H1 (cell line): ENCODE measurements at regions not wholly inside any gene's neighbourhood (a gene's known extent, or its start where the extent isn't known, plus 50 kb on each side); places are given as distances from the start of the nearest gene placed in this dataset.

Experiments
- CTCF ChIA-PET: fragments of 300-600 bp; sonication (Branson Sonifier 250); formaldehyde crosslinking; loops from one replicate; lab custom pipeline; 2021; ENCODE audit not compliant: partially characterized antibody; lab: Charles Lee
- POLR2A ChIA-PET: fragments of 300-600 bp; sonication (Branson Sonifier 250); formaldehyde crosslinking; loops from one replicate; lab custom pipeline; 2021; ENCODE audit warnings: inconsistent platforms; ENCODE audit not compliant: partially characterized antibody; lab: Charles Lee
- DNase-seq, 2 experiments: peaks; one replicate each; pipeline versions ENCODE4 v3.0.0 to v3.0.0-alpha.2; 2010 to 2022; ENCODE audit warnings: low spot score in 2 of 2, low read depth in 1 of 2, mixed read lengths in 1 of 2
- FAIRE-seq: peaks from 2 replicates; lab custom pipeline; 2011; peaks lifted over from hg19 to GRCh38; lab: Jason Lieb, UNC
- H2AFZ ChIP-seq: 2 replicates; pipeline ENCODE4 v1.8.1; 2012; ENCODE audit warnings: low read length, inconsistent platforms
- H2AK5ac ChIP-seq: 2 replicates; pipeline ENCODE4 v1.6.1; 2013; ENCODE audit warnings: low read depth, low read length
- H2BK120ac ChIP-seq: replicated peaks from 2 replicates; pipeline ENCODE3; 2013; ENCODE audit warnings: low read depth, low read length, inconsistent platforms
- H2BK12ac ChIP-seq: 2 replicates; pipeline ENCODE4 v1.6.1; 2013; ENCODE audit warnings: low read depth, low read length
- H2BK15ac ChIP-seq: 2 replicates; pipeline ENCODE4 v1.6.1; 2013; ENCODE audit warnings: low read length
- H2BK20ac ChIP-seq: 2 replicates; pipeline ENCODE4 v1.6.1; 2013; ENCODE audit warnings: low read length
- H2BK5ac ChIP-seq: 2 replicates; pipeline ENCODE4 v1.6.1; 2013; ENCODE audit warnings: low read depth, low read length
- H3K14ac ChIP-seq: 2 replicates; pipeline ENCODE4 v1.6.1; 2013; ENCODE audit warnings: inconsistent platforms; ENCODE audit not compliant: insufficient read length
- H3K18ac ChIP-seq: 2 replicates; pipeline ENCODE4 v1.6.1; 2013; ENCODE audit warnings: low read length; ENCODE audit errors: extremely low read depth
- H3K23ac ChIP-seq: 2 replicates; pipeline ENCODE4 v1.6.1; 2013; ENCODE audit warnings: inconsistent platforms; ENCODE audit not compliant: insufficient read length
- H3K23me2 ChIP-seq: 2 replicates; pipeline ENCODE4 v1.6.1; 2013; ENCODE audit warnings: low read depth, low read length
- H3K27ac ChIP-seq: 2 replicates; pipeline ENCODE4 v1.6.1; 2011; ENCODE audit warnings: low read depth, low read length, inconsistent platforms
- H3K27me3 ChIP-seq, 4 experiments: replicated peaks in 1 of 4; 1 replicate in 1 of 4; 2 replicates in 3 of 4; pipeline versions ENCODE4 v1.6.1 to v1.8.1; 2011 to 2013; ENCODE audit warnings: low read length in 3 of 4, mild to moderate bottlenecking in 3 of 4, inconsistent platforms in 2 of 4, mixed read lengths in 2 of 4, moderate library complexity in 1 of 4; ENCODE audit not compliant: control insufficient read depth in 3 of 4, insufficient read depth in 3 of 4; ENCODE audit errors: extremely low read depth in 1 of 4
- H3K36me3 ChIP-seq, 4 experiments: 2 replicates each; pipeline versions ENCODE4 v1.6.1 to v1.8.1; 2011 to 2013; ENCODE audit warnings: mild to moderate bottlenecking in 4 of 4, low read length in 3 of 4, moderate library complexity in 2 of 4, control low read depth in 1 of 4, inconsistent platforms in 1 of 4; ENCODE audit not compliant: insufficient read depth in 4 of 4, control insufficient read depth in 2 of 4
- H3K4ac ChIP-seq: replicated peaks from 2 replicates; pipeline ENCODE3; 2013; ENCODE audit warnings: low read length, low read depth, mixed read lengths, inconsistent platforms; ENCODE audit not compliant: insufficient read length
- H3K4me1 ChIP-seq, 4 experiments: replicated peaks in 1 of 4; 1 replicate in 1 of 4; 2 replicates in 3 of 4; pipeline versions ENCODE4 v1.6.1 to v1.8.1; 2011 to 2013; ENCODE audit warnings: low read length in 3 of 4, inconsistent platforms in 2 of 4, mixed read lengths in 1 of 4; ENCODE audit not compliant: insufficient read depth in 4 of 4, control insufficient read depth in 3 of 4
- H3K4me2 ChIP-seq, 2 experiments: 2 replicates each; pipeline versions ENCODE4 v1.6.1 to v1.8.1; 2011 to 2013; ENCODE audit warnings: low read depth in 2 of 2, low read length in 2 of 2, control low read depth in 1 of 2, inconsistent platforms in 1 of 2, mild to moderate bottlenecking in 1 of 2; ENCODE audit not compliant: insufficient read depth in 1 of 2
- H3K4me3 ChIP-seq, 4 experiments: fragments of 200-600, 300-600 bp in 1 of 4; sonication (generic), shearing (Covaris generic), sonication (Bioruptor Twin) in 1 of 4; 2 replicates each; pipeline versions ENCODE4 v1.5.1 to v1.8.1; 2011 to 2016; ENCODE audit warnings: low read length in 4 of 4, low read depth in 3 of 4, control low read depth in 2 of 4, inconsistent platforms in 2 of 4, mild to moderate bottlenecking in 2 of 4, mixed read lengths in 1 of 4, moderate library complexity in 1 of 4; ENCODE audit not compliant: insufficient read depth in 2 of 4; ENCODE audit errors: extremely low read depth in 1 of 4
- H3K56ac ChIP-seq: replicated peaks from 2 replicates; pipeline ENCODE3; 2013; ENCODE audit warnings: low read depth, mild to moderate bottlenecking, mixed read lengths, low read length, inconsistent platforms; ENCODE audit not compliant: insufficient read length
- H3K79me1 ChIP-seq: 2 replicates; pipeline ENCODE4 v1.6.1; 2013; ENCODE audit warnings: low read depth, low read length, control low read depth
- H3K79me2 ChIP-seq, 2 experiments: 2 replicates each; pipeline versions ENCODE4 v1.6.1 to v1.8.1; 2012 to 2013; ENCODE audit warnings: low read length in 2 of 2, mild to moderate bottlenecking in 2 of 2, inconsistent platforms in 1 of 2; ENCODE audit not compliant: insufficient read depth in 2 of 2, control insufficient read depth in 1 of 2
- H3K9ac ChIP-seq, 4 experiments: replicated peaks in 1 of 4; 1 replicate in 1 of 4; 2 replicates in 3 of 4; pipeline versions ENCODE4 v1.6.1 to v1.8.1; 2011 to 2013; ENCODE audit warnings: low read depth in 3 of 4, low read length in 3 of 4, control low read depth in 2 of 4, mild to moderate bottlenecking in 2 of 4, moderate library complexity in 2 of 4, inconsistent platforms in 1 of 4; ENCODE audit errors: extremely low read depth in 1 of 4
- H3K9me3 ChIP-seq, 2 experiments: 2 replicates each; pipeline versions ENCODE4 v1.6.1 to v1.8.1; 2012 to 2013; ENCODE audit warnings: mild to moderate bottlenecking in 2 of 2, moderate library complexity in 2 of 2, control low read depth in 1 of 2, inconsistent platforms in 1 of 2, low read depth in 1 of 2, low read length in 1 of 2, mixed read lengths in 1 of 2; ENCODE audit not compliant: insufficient read depth in 2 of 2
- H4K20me1 ChIP-seq, 2 experiments: replicated peaks in 1 of 2; 2 replicates each; pipeline versions ENCODE3 to v1.8.1; 2011 to 2013; ENCODE audit warnings: inconsistent platforms in 2 of 2, low read length in 2 of 2, mild to moderate bottlenecking in 1 of 2; ENCODE audit not compliant: insufficient read depth in 2 of 2, control insufficient read depth in 1 of 2
- H4K5ac ChIP-seq: 2 replicates; pipeline ENCODE4 v1.6.1; 2013; ENCODE audit warnings: low read length, low read depth, mixed read lengths, inconsistent platforms; ENCODE audit not compliant: insufficient read length
- H4K8ac ChIP-seq: 2 replicates; pipeline ENCODE4 v1.8.0; 2013; ENCODE audit warnings: mild to moderate bottlenecking, moderate library complexity, low read length, inconsistent platforms; ENCODE audit not compliant: insufficient read depth; ENCODE audit errors: extremely low read depth
- H4K91ac ChIP-seq: replicated peaks from 2 replicates; pipeline ENCODE3; 2013; ENCODE audit warnings: low read length, mixed read lengths, inconsistent platforms; ENCODE audit not compliant: insufficient read length
- ASH2L ChIP-seq: fragments of 200-600, 300-600 bp; sonication (generic); IDR thresholded peaks from one replicate; pipeline ENCODE4 v1.7.1; 2017; ENCODE audit warnings: low read length
- CBX8 ChIP-seq: fragments of 300-800, 300-1000 bp; sonication (generic); IDR thresholded peaks from 2 replicates; pipeline ENCODE4 v1.7.1; 2016; ENCODE audit warnings: low read depth, low read length, borderline replicate concordance
- CREB1 ChIP-seq: IDR thresholded peaks from 2 replicates; pipeline ENCODE4 v1.6.1; 2012; ENCODE audit warnings: inconsistent platforms
- GABPA ChIP-seq: IDR thresholded peaks from 2 replicates; pipeline ENCODE4 v1.6.1; 2011; ENCODE audit warnings: mild to moderate bottlenecking, low read length, moderate library complexity, borderline replicate concordance; ENCODE audit not compliant: insufficient read depth
- POLR2AphosphoS5 ChIP-seq: IDR thresholded peaks from 2 replicates; pipeline ENCODE4 v1.6.1; 2011; ENCODE audit warnings: low read depth, low read length
- RXRA ChIP-seq: IDR thresholded peaks from 2 replicates; pipeline ENCODE4 v1.6.1; 2011; ENCODE audit warnings: low read depth, mild to moderate bottlenecking, low read length, moderate library complexity; ENCODE audit not compliant: insufficient read depth
- SAP30 ChIP-seq: fragments of 300-600 bp; sonication (generic); IDR thresholded peaks from 2 replicates; pipeline ENCODE4 v1.7.1; 2012; ENCODE audit warnings: low read length, moderate library complexity, mild to moderate bottlenecking, inconsistent platforms; ENCODE audit not compliant: insufficient read depth, insufficient replicate concordance
- SIX5 ChIP-seq: IDR thresholded peaks from 2 replicates; pipeline ENCODE4 v1.6.1; 2011; ENCODE audit warnings: mild to moderate bottlenecking, low read depth, low read length
- SUZ12 ChIP-seq: fragments of 200-600 bp; sonication (generic); IDR thresholded peaks from 2 replicates; pipeline ENCODE4 v1.6.1; 2012; ENCODE audit warnings: mild to moderate bottlenecking, inconsistent platforms, low read length, moderate library complexity, mixed read lengths
- TCF12 ChIP-seq: IDR thresholded peaks from 2 replicates; pipeline ENCODE4 v1.6.1; 2011; ENCODE audit warnings: low read depth, mild to moderate bottlenecking, low read length
- WGBS, 2 experiments: shearing (Covaris generic) in 1 of 2; methylation state at CpG; one replicate each; pipeline versions ENCODE4 v1.1.6 to v1.1.7; 2013 to 2015; ENCODE audit warnings: low lambda C conversion rate in 2 of 2, mixed read lengths in 2 of 2, inconsistent platforms in 1 of 2, low coverage in 1 of 2, missing lambda C conversion rate in 1 of 2; ENCODE audit not compliant: insufficient replicate concordance in 2 of 2, insufficient coverage in 1 of 2, insufficient read length in 1 of 2; ENCODE audit errors: extremely low coverage in 1 of 2, missing lambda C conversion rate in 1 of 2; 5-methylcytosine and 5-hydroxymethylcytosine counted together

DNA sequence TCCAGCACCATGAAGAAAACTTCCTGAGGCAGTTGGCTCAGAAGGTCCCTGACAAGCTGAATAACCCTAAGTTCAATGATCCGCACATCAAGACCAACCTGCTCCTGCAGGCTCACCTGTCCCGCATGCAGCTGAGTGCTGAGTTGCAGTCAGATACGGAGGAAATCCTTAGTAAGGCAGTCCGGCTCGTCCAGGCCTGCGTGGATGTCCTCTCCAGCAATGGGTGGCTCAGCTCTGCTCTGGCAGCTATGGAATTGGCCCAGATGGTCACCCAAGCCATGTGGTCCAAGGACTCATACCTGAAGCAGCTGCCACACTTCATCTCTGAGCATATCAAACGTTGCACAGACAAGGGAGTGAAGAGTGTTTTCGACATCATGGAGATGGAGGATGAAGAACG lies 88.4 kb upstream of the SMURF2 start:
- no peak overlapping the region for H3K9ac ChIP-seq
- CTCF ChIA-PET, result no interaction called here
- H4K20me1 ChIP-seq, result no peaks in the 10 kb centered on the region
- no peak overlapping the region for H2AK5ac ChIP-seq
- no peaks in the 10 kb centered on the region for H3K9me3 ChIP-seq
- H3K79me1 ChIP-seq, result no peaks in the 10 kb centered on the region
- no peak overlapping the region for H2BK15ac ChIP-seq
- no peak overlapping the region for H4K91ac ChIP-seq
- H3K27me3 ChIP-seq, result no peaks in the 10 kb centered on the region
- no peak overlapping the region for H3K4me3 ChIP-seq
- WGBS, 2 experiments, result 93% methylated on average over 9 of the region's 9 CpGs; no CpG with 5 or more reads in 1 of the 2 experiments
- H3K18ac ChIP-seq, result no peak overlapping the region
- H2BK20ac ChIP-seq, result no peak overlapping the region
- no peak overlapping the region for H3K23ac ChIP-seq
- H4K8ac ChIP-seq, result no peak overlapping the region
- H3K4me1 ChIP-seq, result no peaks in the 10 kb centered on the region
- no peak overlapping the region for H3K4ac ChIP-seq
- no peak overlapping the region for H2BK120ac ChIP-seq
- H2BK12ac ChIP-seq, result no peak overlapping the region
- POLR2A ChIA-PET, result no interaction called here
- H2AFZ ChIP-seq, result no peak overlapping the region
- no peak overlapping the region for H3K4me2 ChIP-seq
- no peak overlapping the region for H4K5ac ChIP-seq
- no peak overlapping the region for H3K27ac ChIP-seq
- no peaks in the 10 kb centered on the region for H3K79me2 ChIP-seq
- H3K36me3 ChIP-seq, result peaks cover 0 to 12% (median 1%) of the 10 kb centered on the region in 4 experiments; a peak in 2 of 8 replicates
- no peak overlapping the region for H2BK5ac ChIP-seq
- H3K56ac ChIP-seq, result no peak overlapping the region
- H3K14ac ChIP-seq, result no peak overlapping the region
- H3K23me2 ChIP-seq, result no peaks in the 10 kb centered on the region
- DNase-seq, result no peak
- no peak for FAIRE-seq
- TF ChIP-seq SIX5 (no peak), SUZ12 (no peak), CREB1 (no peak), GABPA (no peak), TCF12 (no peak), ASH2L (no peak), CBX8 (no peak), SAP30 (no peak), RXRA (no peak), POLR2AphosphoS5 (no peak)
